ENCODE measurements at regions not wholly inside any gene's neighbourhood (a gene's known extent, or its start where the extent isn't known, plus 50 kb on each side); places are given as distances from the start of the nearest gene placed in this dataset.
"Not testable (repeated sequence)": the region's sequence is repeated elsewhere in the genome, so short reads cannot be mapped to it uniquely, and the experiment has no call there.

- DNase-seq (ENCODE audit: low read depth): no peak
Measured at GRCh38 chr1:244322791-244323521, 128.8 kb downstream of the ADSS2 start.

- DNase-seq (ENCODE audit: low read depth): no peak
Measured at GRCh38 chr1:244324176-244324883, 127.4 kb downstream of the ADSS2 start.

- DNase-seq (ENCODE audit: low read depth): no peak
Measured at GRCh38 chr1:244325056-244325758, 126.5 kb downstream of the ADSS2 start.

- no peak for DNase-seq (ENCODE audit: low read depth)
Measured at GRCh38 chr1:244326757-244327156, 125.0 kb downstream of the ADSS2 start.

GRCh38 chr1:244327533-244327932 is 124.2 kb downstream of the ADSS2 start:
- DNase-seq (ENCODE audit: low read depth): no peak

GRCh38 chr1:244328476-244328875 is 123.2 kb downstream of the ADSS2 start:
- no peak for DNase-seq (ENCODE audit: low read depth)

- DNase-seq (ENCODE audit: low read depth): no peak
Measured at GRCh38 chr1:244329591-244330317, 122.0 kb downstream of the ADSS2 start.

GRCh38 chr1:244330318-244330625 is 121.4 kb downstream of the ADSS2 start:
- no peak for DNase-seq (ENCODE audit: low read depth)

- DNase-seq (ENCODE audit: low read depth): not testable (repeated sequence)
Measured at GRCh38 chr1:244332761-244333160, 118.9 kb downstream of the ADSS2 start.

- not testable (repeated sequence) for DNase-seq (ENCODE audit: low read depth)
Measured at GRCh38 chr1:244334315-244334714, 117.4 kb downstream of the ADSS2 start.

GRCh38 chr1:244334842-244335241 is 116.9 kb downstream of the ADSS2 start:
- not testable (repeated sequence) for DNase-seq (ENCODE audit: low read depth)

- DNase-seq (ENCODE audit: low read depth): no peak
Measured at GRCh38 chr1:244335456-244335855, 116.3 kb downstream of the ADSS2 start.

- DNase-seq (ENCODE audit: low read depth): no peak
Measured at GRCh38 chr1:244336232-244336899, 115.3 kb downstream of the ADSS2 start.

GRCh38 chr1:244337839-244338238 is 113.9 kb downstream of the ADSS2 start:
- no peak for DNase-seq (ENCODE audit: low read depth)

- DNase-seq (ENCODE audit: low read depth): no peak
Measured at GRCh38 chr1:244339073-244339692, 112.5 kb downstream of the ADSS2 start.

- DNase-seq (ENCODE audit: low read depth): no peak
Measured at GRCh38 chr1:244339776-244340175, 111.9 kb downstream of the ADSS2 start.

GRCh38 chr1:244340396-244340795 is 111.3 kb downstream of the ADSS2 start:
- no peak for DNase-seq (ENCODE audit: low read depth)

GRCh38 chr1:244341455-244342450 is 110.0 kb downstream of the ADSS2 start:
- no peak for DNase-seq (ENCODE audit: low read depth)

GRCh38 chr1:244344001-244344400 is 107.7 kb downstream of the ADSS2 start:
- DNase-seq (ENCODE audit: low read depth): no peak

- DNase-seq (ENCODE audit: low read depth): no peak
Measured at GRCh38 chr1:244346972-244347618, 104.6 kb downstream of the ADSS2 start.
